ENCODE measurements at regions not wholly inside any gene's neighbourhood (a gene's known extent, or its start where the extent isn't known, plus 50 kb on each side); places are given as distances from the start of the nearest gene placed in this dataset.

GRCh38 chr6:97465877-97466561 is 183.0 kb upstream of the MMS22L start:
- Histone ChIP-seq H4K20me1 (ENCODE audit: control insufficient read depth, insufficient read depth) (no peaks in the 10 kb centered on the region), H3K9ac (ENCODE audit: control insufficient read depth, insufficient read depth, low read length) (no peak overlapping the region), H3K4me3 (no peak overlapping the region), H3K36me3 (ENCODE audit: control insufficient read depth in 2 of 2, insufficient read depth in 2 of 2, low read length in 1 of 2) (no peaks in the 10 kb centered on the region), H3K27me3 (replicated peaks in 1 of 2; ENCODE audit: control insufficient read depth in 2 of 2, insufficient read depth in 2 of 2, low read length in 1 of 2) (no peaks in the 10 kb centered on the region), H3K79me2 (ENCODE audit: control insufficient read depth, insufficient read depth, low read length) (no peaks in the 10 kb centered on the region), H3K4me1 (ENCODE audit: control insufficient read depth, insufficient read depth, low read length) (no peaks in the 10 kb centered on the region), H3K27ac (ENCODE audit: control insufficient read depth, insufficient read depth) (no peak overlapping the region), H2AFZ (ENCODE audit: control insufficient read depth, low read depth, low read length) (no peak overlapping the region), H3K9me3 (replicated peaks; ENCODE audit: control insufficient read depth, insufficient read depth, low read length) (no peaks in the 10 kb centered on the region), H3K4me2 (ENCODE audit: control insufficient read depth, insufficient read depth) (no peak overlapping the region)
- BruUV-seq (replicated peaks), result no TSS peak
- ChIA-PET POLR2A (no interaction called here), CTCF (interaction anchor here (1.0 kb wide), 1 partner anchor 143 kb away, joined by 3 read pairs; no protein-coding TSS in a partner anchor), RAD21 (ENCODE audit: unreplicated experiment) (no interaction called here), SMC1A (ENCODE audit: uncharacterized antibody, unreplicated experiment) (no interaction called here)
- intact Hi-C loops (cut with micrococcal nuclease; ENCODE audit: unreplicated experiment) (no loop called here), in situ Hi-C loops (cut with MboI) (no loop called here)
- DNase-seq (ENCODE audit: low read depth, low spot score), result no peak
- no peak for ATAC-seq
- 16% methylated on average over 6 of the region's 6 CpGs for WGBS (ENCODE audit: insufficient coverage, insufficient replicate concordance, low lambda C conversion rate, missing lambda C conversion rate)
- no peak for FAIRE-seq
- TF ChIP-seq KLF5 (IDR thresholded peaks at IDR 0.05; ENCODE audit: partially characterized antibody) (no peak), BRCA1 (IDR thresholded peaks at IDR 0.05; ENCODE audit: low read depth, low read length) (no peak), BCL3 (IDR thresholded peaks at IDR 0.05; ENCODE audit: borderline replicate concordance, insufficient read depth, low read depth, low read length, poor library complexity, severe bottlenecking) (no peak), NFXL1 (IDR thresholded peaks at IDR 0.05; ENCODE audit: borderline replicate concordance) (no peak), ZSCAN29 (IDR thresholded peaks at IDR 0.05) (no peak), ATF7 (IDR thresholded peaks at IDR 0.05; ENCODE audit: low read depth) (no peak), CREB1 (IDR thresholded peaks at IDR 0.05; ENCODE audit: low read depth) (no peak), NR2C1 (IDR thresholded peaks at IDR 0.05) (no peak), MXI1 (IDR thresholded peaks at IDR 0.05; ENCODE audit: low read depth, low read length) (no peak), STAT3 (IDR thresholded peaks at IDR 0.05; ENCODE audit: low read depth, low read length) (no peak), YY1 (IDR thresholded peaks at IDR 0.05; ENCODE audit: low read depth, low read length) (no peak), CUX1 (IDR thresholded peaks at IDR 0.05; ENCODE audit: insufficient replicate concordance, low read depth, low read length) (no peak), CBX5 (IDR thresholded peaks at IDR 0.05; ENCODE audit: low read depth) (no peak), E2F8 (IDR thresholded peaks at IDR 0.05; ENCODE audit: low read depth, partially characterized antibody) (no peak), BCL11A (IDR thresholded peaks at IDR 0.05; ENCODE audit: low read depth, low read length) (no peak), CHD2 (IDR thresholded peaks at IDR 0.05; ENCODE audit: borderline replicate concordance, low read depth, low read length) (no peak), ZNF217 (IDR thresholded peaks at IDR 0.05) (no peak)

All from GM12878 (cell line).